HFF-Myc (cell line): ENCODE measurements at regions not wholly inside any gene's neighbourhood (a gene's known extent, or its start where the extent isn't known, plus 50 kb on each side); places are given as distances from the start of the nearest gene placed in this dataset.

Source experiments
- DNase-seq: peaks from one replicate; pipeline ENCODE4 v3.0.0-alpha.2; 2011; ENCODE audit warnings: low read depth; ENCODE audit errors: extremely low read depth
- H3K4me3 ChIP-seq: replicated peaks from 2 replicates; pipeline ENCODE4 v1.5.1; 2011; ENCODE audit warnings: low read depth, mild to moderate bottlenecking, control low read depth, low read length
- CTCF ChIP-seq: IDR thresholded peaks from 2 replicates; pipeline ENCODE4 v1.5.1; 2012; ENCODE audit warnings: mild to moderate bottlenecking, low read depth, low read length, control low read depth; ENCODE audit errors: missing control alignments

GRCh38 chr7:153402721-153403541 is 643.4 kb downstream of the ACTR3B start:
- H3K4me3 ChIP-seq, result no peak overlapping the region
- no peak for TF ChIP-seq CTCF
- DNase-seq, result no peak

GRCh38 chr7:153404124-153404523 is 644.6 kb downstream of the ACTR3B start:
- H3K4me3 ChIP-seq, result no peak overlapping the region
- TF ChIP-seq CTCF, result no peak
- no peak for DNase-seq

- TF ChIP-seq CTCF, result no peak
- no peak for DNase-seq
- no peak overlapping the region for H3K4me3 ChIP-seq
These were observed 645.3 kb downstream of the ACTR3B start for GRCh38 chr7:153404781-153405279.

- no peak overlapping the region for H3K4me3 ChIP-seq
- TF ChIP-seq CTCF, result no peak
- no peak for DNase-seq
These were observed 646.3 kb upstream of the DPP6 start for GRCh38 chr7:153405704-153406485.

- H3K4me3 ChIP-seq, result no peak overlapping the region
- no peak for DNase-seq
- no peak for TF ChIP-seq CTCF
These were observed 645.7 kb upstream of the DPP6 start for GRCh38 chr7:153406486-153406872.

- DNase-seq, result no peak
- no peak overlapping the region for H3K4me3 ChIP-seq
- TF ChIP-seq CTCF, result no peak
These were observed 644.7 kb upstream of the DPP6 start for GRCh38 chr7:153407291-153408046.
